ENCODE measurements at regions not wholly inside any gene's neighbourhood (a gene's known extent, or its start where the extent isn't known, plus 50 kb on each side); places are given as distances from the start of the nearest gene placed in this dataset.

DNA sequence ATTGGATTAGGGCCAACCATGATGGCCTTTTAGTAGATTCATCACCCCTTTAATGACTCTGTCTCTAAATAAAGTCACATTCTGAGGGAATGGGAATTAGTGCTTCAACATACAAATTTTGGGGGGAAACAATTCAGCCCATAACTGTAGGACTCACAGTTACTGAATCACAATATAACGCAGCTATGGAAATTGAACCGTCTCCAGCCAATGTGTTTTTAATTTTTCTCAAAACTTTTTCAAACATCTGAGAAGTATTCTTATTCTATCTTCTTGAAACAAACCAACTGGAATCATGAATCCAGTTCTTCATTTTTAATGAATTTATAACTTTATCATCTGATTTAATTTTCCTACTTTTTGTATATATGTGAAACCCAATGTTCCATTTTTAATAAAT, 373.1 kb upstream of the SYT4 start:
- no peak for DNase-seq

DNA sequence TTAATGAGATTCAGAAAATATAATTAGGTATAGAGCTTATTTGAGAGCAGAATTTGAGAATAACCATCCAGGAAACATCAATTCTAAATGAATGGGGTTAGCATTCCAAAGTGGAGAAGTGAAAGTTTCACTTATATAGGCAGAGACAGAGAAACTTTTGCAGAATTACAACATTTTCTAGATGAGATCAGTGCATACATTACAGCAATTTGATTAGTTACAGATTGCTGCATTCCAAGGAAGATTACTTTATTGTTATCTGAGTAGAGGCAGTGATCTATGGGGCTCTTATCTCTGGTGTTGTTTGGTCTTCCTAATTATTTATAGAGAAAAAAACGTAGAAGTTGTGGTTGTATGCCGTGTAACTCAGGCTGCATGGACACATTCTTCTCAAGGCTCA, 373.8 kb upstream of the SYT4 start:
- DNase-seq = no peak

DNA sequence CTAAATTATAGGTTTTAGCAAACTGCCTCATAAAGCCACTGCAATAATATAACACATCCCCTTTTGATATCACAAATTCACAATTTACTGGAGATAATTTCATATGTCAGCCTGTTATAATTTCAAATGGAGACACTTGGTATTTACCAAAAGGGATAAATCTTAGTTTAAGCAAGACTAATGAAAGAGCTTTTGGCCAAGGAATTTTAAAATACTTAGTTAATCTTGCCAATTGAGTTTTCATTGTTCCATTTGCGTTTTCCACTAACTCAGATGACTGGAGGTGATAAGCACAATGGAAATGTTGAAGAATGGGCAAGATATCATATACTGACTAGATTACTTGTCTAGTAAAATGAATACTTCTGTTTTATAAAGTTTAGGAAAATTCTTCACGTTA, 379.3 kb upstream of the SYT4 start:
- no peak for DNase-seq

DNA sequence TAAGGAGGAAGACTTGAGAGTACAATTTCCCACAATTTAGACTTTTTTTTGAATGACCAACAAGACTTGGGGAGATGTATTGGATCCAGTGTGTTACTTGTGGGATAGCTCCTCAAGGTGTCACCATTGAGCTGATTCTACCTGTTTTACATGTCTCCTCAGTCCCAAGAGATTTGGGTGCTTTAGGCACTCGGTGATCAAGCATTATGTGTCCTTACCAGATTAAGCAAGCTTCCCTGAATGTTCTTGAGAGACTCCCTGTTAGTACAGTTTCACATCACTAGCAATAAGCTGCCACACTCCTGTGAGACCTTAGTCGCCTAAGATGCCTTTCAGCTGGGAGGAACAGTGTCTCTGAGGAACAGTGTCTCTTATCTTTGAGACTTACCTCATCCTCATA, 384.3 kb upstream of the SYT4 start:
- peak; percentile 20 to 75 for DNase-seq

DNA sequence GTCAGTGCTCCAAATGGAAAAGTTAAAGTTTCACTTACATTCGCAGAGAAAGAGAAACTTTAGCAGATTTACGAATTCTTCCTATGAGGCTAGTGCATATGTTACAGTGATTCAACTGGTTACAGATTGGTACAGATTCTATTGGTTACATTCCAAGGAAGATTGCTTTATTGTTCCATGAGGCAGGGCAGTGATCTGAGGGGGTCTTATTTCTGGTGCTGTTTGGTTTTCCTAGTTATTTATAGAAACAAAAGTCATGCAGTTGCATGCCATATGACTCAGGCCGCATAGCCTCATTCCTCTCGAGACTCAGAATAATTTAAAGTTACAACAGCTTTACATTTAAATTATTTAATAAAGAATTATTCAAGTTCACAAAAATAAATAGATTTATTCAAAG, 385.4 kb upstream of the SYT4 start:
- no peak for DNase-seq

DNA sequence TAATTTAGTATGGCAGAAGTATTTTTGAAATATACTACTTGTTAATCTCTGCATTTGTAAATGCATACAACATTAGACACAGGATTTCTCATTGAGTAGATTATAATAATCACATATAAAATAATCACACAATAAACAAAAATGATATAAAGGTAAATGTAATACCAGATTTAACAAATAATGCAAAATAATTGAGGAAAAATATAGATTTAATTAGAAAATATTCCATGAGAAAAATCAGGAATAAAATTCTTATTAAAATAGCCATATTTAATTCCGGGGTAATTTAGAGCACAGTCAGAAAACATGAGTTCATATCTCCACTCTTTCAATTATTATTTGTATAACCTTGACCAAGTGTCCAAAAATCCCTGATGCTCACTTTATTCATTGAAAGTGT, 385.9 kb upstream of the SYT4 start:
- no peak for DNase-seq

DNA sequence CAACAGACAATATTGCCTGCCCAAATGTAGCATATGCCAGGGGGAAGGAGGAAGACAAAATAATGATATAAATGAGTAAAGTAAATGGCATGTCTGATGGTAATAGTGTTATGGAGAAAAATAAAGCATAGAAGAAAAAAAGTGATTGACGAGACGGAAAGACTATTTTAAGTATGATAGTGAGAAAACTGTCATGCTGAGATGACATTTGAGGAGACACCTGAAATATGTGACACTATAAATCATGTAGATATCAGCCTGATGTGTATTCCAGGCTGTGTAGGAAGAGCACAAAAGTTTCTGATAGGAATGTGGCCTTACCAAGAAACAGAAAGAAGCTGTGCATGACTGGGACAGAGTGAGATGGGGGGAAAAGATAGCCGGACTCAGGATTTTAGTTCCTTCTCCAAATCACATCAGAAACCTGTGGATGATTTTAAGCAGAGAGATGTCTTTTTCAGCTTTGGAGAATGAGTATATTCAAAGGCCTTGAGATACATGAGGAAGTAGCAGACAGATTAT, 387.3 kb upstream of the SYT4 start:
- DNase-seq = no peak

DNA sequence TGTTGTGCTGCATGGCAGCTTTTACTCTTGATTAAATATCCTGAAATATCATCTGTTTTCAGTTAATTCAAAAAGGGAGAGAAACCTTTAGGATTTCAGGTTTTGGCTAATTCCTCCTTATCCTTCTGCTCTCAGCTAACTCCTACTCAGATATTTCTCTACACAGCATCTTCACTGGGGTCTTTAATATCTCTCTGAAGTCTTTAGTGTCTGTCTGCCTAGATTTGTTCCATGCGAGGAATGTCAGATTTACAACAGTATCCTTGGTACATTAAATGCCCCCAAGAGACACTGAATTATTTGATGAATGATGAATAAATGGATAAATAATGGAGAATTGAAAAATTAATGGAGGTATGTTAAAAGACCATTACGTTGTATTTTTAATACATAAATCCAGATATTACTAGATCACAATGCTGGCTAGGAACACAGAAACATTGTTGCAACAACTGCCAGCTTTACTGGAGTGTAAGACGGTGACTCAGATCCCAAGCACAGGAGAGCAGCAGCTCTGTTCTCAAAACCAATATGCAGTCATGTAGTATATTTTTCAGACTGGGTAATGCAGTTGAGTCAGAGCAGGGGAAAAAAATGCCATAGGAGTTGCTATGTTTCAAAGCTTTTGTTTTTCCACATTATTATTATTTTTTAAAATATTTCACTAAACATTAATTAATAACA, 388.0 kb upstream of the SYT4 start:
- no peak for DNase-seq

DNA sequence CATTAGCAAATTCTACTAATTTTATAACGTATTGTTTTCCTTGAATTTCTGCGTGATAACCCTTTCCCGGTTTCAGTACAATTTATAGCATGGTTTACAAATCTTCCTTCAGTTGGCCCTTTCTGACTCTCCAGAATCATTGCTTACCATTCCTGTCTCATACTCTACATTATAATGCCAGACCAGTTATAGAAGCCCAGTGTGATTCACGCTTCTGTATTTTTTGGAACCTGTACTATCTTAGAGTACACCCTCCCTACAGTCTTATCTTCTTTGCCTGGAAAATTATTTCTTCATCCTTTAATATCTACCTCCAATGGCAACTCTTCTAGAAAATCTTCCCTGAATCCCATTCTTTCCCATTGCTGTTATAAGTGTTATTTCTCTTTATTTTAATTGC, 391.6 kb upstream of the SYT4 start:
- DNase-seq = no peak

DNA sequence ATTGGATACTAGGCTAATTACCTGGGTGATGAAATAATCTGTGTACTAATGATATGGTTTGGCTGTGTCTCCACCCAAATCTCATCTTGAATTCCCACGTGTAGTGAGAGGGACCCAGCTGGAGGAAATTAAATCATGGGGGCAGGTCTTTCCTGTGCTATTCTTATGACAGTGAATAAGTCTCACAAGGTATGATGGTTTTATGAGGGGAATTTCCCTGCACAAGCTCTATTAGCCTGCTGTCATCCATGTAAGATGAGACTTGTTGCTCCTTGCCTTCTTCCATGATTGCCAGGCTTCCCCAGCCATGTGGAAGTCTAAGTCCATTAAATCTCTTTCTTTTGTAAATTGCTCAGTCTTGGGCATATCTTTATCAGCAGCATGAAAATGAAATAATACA, 394.1 kb upstream of the SYT4 start:
- no peak for DNase-seq

DNA sequence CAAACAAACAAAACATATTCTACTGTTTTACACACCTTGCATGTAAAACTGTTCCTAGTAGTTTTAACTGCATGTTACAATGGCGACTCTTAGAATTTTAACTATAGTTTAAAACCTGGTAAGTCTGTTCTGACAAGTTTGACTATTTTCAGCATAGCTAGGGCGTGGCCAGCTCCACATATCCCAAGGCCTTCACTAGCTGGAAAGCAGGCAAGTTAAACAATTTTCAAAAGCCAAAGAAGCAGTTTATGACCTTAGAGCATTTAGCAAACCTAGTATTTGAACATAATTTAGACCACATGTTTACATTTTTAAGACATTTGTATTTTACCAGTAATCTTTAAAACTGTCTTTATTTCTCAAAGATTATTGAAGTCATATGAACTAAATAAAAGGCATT, 402.8 kb upstream of the SYT4 start:
- DNase-seq = no peak

DNA sequence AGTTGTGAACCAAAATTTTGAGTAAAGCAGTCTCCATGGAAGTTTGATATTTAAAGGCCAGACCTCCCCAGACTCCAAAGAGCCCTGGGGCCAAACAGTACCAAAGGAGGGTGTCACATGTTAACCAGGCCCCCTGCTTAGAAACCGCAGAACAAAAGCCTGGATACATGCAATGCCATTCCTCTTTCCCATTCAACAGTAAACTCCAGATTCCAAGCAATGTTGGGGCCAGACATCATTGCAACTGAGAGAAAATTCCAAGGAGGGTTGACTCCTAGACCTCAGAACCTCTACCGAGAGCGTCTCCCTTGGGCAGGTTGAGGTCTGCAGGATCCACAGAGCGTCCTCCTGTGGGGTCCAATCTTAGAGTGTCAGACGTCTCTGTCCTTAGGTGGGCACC, 404.4 kb upstream of the SYT4 start:
- DNase-seq = no peak

DNA sequence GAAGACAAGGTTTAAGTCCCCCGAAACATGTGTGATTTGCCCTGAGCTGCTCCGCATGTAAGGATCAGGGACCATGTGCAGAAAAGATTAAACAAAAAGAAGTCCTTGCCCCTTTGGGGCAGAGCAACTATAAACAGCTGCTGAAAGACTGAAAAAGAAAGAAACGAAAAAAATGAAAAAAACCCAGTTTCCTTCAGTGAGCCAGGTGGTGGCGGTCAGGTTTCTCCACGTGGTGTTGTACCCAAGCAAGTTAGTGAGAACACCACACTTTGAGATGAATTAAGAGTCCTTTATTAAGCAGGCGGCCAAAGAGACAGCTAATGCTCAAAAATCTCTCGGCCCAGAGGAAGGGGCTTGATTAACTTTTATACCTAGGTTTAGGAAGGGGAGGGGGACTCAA, 404.9 kb upstream of the SYT4 start:
- DNase-seq = no peak

DNA sequence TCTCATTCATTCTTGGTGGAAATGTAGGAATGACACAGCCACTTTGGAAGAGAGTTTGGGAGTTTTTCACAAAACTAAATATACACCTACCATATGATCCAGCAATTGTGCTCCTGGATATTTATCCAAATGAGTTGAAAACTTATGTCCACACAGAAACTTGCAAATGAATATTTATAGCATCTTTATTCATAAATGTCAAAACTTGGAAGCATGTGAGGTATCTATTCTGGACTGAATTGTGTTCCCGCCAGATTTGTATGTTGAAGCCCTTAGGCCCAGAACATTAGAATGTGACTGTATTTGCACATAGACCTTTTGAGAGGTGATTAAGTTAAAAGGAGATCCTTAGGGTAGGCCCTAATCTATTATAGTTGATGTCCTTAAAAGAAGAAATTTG, 409.4 kb upstream of the SYT4 start:
- DNase-seq = no peak

DNA sequence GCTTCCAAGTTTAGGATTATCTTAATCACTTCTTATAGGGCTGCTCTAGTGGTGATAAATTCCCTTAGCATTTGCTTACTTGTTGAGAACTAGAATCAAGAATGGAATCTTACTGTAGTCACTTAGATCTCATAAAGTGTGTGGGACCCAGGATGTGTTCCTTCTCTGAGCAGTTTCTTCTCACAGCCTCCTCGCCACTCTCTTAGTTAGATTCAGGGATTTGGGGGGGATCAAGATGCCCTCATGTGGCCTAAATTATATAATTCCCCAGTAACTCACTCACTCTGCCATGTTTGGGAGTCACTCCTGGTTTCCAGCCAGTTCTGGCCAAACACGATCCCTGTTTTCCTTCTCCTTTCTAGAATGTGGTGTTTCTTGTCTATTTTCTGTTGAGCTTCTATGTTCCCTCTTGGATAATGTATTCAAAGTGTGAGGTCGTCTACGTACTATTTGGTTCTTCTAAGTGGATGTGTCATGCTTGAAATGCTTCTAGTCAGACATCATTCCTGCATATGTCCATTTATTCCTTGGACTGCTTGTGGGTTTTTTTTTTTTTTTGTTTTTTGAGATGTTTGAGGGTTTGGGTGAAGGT, 414.9 kb upstream of the SYT4 start:
- DNase-seq = no peak

DNA sequence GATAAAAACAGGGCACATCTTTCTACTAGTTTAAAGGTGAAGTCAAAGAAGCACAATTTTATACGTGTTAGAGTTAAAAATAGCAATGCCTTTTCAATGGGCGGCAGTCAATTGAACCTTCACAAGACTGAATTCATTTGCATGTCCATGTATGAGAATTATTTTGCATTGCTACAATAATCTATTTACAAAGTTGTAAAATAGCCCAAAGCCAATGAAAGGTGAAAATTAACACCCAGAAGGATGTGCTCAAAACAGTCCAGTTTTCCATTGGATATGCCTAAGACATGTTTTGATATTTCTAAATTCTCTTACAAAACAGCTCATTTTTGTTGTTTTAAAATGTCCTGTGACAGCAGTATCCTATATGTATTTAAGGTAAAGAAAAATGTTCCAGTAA, 425.1 kb upstream of the SYT4 start:
- DNase-seq = peak in 1 of 2 experiments; percentile 22

DNA sequence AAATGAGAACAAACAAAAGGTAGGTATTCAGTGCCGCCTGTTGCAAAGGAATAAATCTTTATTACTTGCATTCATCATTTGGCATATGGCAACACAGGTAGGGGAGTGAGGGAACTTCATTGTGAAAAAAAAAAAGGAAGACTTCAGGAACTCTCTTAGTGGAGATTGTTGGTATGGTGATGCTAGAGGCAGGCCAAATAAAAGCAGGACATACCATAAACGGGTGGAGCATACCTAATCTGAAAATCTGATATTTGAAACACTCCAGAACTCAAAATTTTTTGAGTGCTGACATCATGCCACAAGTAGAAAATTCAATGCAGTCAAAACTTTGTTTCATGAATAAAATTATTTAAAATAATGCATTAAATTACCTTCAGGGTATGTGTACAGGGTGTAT, 425.8 kb upstream of the SYT4 start:
- no peak for DNase-seq

DNA sequence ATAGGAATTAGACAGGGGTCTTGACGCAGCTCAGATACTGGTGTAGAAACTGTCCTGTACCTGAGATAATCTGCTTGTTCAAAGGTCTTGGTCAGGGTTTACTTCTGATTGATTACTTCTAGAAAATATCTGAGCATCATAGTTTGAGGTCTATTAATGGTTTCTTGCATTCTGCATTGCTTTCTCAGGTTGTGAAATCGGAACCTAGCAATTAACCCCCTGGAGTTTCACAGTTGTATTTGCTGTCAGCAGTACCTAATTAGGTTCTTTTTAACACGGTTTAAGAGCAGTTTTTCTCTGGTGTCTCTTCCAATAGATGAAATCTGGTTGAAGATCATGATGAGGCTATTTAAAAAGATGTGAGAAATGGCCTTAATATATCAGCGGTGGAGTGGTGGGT, 428.6 kb upstream of the SYT4 start:
- no peak for DNase-seq

DNA sequence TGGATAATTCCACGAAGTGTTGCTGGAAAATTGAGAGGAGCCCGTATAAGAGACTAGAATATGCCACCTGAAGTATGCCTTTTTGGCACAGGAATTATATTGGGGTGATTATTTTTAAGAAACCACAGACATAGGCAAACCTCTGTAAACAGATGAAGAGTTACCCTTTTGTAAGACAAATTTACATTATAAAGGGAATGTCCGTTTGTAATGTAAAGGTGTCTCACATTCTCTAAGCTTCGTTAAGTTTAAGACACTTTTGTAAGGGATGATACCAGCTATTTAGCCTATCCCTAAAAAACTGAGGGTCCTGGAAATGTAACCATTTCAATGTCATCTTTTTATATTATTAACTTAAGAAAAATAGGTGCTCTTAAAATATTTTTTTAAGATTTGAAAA, 432.8 kb upstream of the SYT4 start:
- no peak for DNase-seq

DNA sequence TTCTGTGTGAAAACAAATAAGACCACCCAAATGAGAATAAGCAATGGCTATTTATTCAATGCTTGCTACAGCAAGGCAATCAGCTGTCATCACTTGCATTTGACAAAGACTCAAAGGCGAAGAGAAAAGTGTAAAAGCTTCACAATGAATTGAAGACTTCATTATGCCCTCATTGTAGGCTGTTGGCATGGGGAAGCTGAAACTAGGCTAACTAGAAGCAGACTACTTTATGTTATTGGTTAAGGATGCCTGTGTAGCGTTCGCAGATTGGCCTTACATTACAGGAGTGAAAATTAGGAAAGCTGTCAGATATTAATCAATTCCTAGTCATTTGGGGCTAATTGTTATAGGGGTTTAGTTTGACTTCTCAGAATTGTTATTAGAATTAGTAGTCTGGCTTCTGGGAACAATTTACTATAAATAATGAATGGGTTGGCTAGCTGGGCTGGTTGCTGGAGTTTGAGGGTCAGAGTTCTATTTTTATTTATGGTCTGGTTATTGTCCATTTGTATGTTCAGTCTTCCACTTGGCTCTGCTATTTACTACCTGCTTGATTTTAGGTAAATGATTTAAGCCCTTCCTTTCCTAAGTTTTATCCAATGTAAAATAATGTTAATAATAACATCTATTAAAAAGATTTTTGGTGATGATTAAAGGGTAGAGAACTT, 437.2 kb upstream of the SYT4 start:
- no peak for DNase-seq

DNA sequence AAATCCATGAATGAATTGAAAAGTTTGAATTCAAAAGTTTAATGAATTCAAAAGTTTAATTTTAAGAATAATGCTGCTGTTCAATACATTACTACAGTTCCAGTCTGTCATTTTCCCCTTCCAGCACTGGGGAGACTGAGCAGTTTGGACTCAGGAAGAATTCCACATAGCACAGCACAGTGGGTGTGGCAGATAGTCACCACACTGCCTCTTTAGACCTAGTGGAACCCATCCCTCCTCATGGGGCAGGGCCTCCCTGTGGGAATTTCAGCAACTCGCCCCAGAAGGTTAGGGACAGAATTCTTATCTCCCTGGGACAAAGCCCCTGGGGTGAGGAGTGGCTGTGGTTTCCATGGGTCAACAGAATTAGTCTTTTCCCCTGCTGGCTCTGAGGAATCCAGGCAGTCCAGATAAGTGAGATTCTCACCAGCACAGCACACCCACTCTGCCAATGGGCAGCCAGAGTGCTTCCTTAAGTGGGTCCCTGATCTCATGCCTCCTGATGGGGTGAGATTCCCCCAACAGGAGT, 442.0 kb upstream of the SYT4 start:
- no peak for DNase-seq

DNA sequence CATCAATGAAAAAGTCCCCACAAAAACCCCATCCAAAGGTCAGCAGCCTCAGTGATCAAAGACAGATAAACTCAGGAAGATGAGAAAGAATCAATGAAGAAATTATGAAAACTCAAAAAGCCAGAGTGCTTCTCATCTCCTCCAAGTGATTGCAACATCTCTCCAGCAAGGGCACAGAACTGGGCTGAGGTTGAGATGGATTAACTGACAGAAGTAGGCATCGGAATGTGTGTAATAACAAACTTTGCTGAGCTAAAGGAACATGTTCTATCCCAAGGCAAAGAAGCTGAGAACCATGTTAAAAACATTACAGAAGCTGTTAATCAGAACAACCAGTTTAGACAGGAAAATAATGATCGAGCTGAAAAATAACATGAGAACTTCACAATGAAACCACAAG, 442.8 kb upstream of the SYT4 start:
- DNase-seq = no peak

DNA sequence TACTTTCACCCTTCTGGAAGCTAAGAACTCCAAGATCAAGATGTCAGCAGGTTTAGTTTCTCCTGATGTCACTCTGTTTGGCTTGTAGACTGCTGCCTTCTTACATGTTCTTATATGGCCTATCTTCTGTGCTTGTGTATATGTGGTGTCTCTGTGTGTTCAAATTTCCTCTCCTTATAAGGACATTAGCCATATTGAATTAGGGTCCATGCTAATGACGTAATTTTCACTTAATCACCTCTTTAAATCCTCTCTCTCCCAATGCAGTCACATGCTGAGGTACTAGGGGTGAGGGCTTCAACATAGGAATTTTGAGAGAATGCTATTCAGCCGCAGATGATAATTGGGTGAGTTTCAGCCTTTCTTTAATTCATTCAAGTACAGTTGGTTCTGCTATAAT, 458.3 kb upstream of the SYT4 start:
- DNase-seq = no peak
